ENCODE measurements at regions not wholly inside any gene's neighbourhood (a gene's known extent, or its start where the extent isn't known, plus 50 kb on each side); places are given as distances from the start of the nearest gene placed in this dataset.

GRCh38 chr5:38772471-38772870 is 73.3 kb upstream of the OSMR start (continued):
- TF ChIP-seq JUN (IDR thresholded peaks at IDR 0.05; ENCODE audit: low read depth, low read length) (no peak), EP300 (IDR thresholded peaks at IDR 0.05; ENCODE audit: borderline replicate concordance in 1 of 2, low read depth in 2 of 2, low read length in 2 of 2) (no peak), TAF7 (optimal IDR thresholded peaks at IDR 0.05; ENCODE audit: borderline replicate concordance, low read depth, low read length) (no peak)

Data from H1 (cell line).